H1 (cell line): ENCODE measurements at regions not wholly inside any gene's neighbourhood (a gene's known extent, or its start where the extent isn't known, plus 50 kb on each side); places are given as distances from the start of the nearest gene placed in this dataset.
A peak's percentile ranks its signal among the peaks of the same experiment; 100 is the strongest.

Source experiments
- CTCF ChIA-PET: fragments of 300-600 bp; sonication (Branson Sonifier 250); formaldehyde crosslinking; loops from one replicate; lab custom pipeline; 2021; ENCODE audit not compliant: partially characterized antibody; lab: Charles Lee
- POLR2A ChIA-PET: fragments of 300-600 bp; sonication (Branson Sonifier 250); formaldehyde crosslinking; loops from one replicate; lab custom pipeline; 2021; ENCODE audit warnings: inconsistent platforms; ENCODE audit not compliant: partially characterized antibody; lab: Charles Lee
- DNase-seq, 2 experiments: peaks; one replicate each; pipeline versions ENCODE4 v3.0.0 to v3.0.0-alpha.2; 2010 to 2022; ENCODE audit warnings: low spot score in 2 of 2, low read depth in 1 of 2, mixed read lengths in 1 of 2
- FAIRE-seq: peaks from 2 replicates; lab custom pipeline; 2011; peaks lifted over from hg19 to GRCh38; lab: Jason Lieb, UNC
- H2AFZ ChIP-seq: 2 replicates; pipeline ENCODE4 v1.8.1; 2012; ENCODE audit warnings: low read length, inconsistent platforms
- H2AK5ac ChIP-seq: 2 replicates; pipeline ENCODE4 v1.6.1; 2013; ENCODE audit warnings: low read depth, low read length
- H2BK120ac ChIP-seq: replicated peaks from 2 replicates; pipeline ENCODE3; 2013; ENCODE audit warnings: low read depth, low read length, inconsistent platforms
- H2BK12ac ChIP-seq: 2 replicates; pipeline ENCODE4 v1.6.1; 2013; ENCODE audit warnings: low read depth, low read length
- H2BK15ac ChIP-seq: 2 replicates; pipeline ENCODE4 v1.6.1; 2013; ENCODE audit warnings: low read length
- H2BK20ac ChIP-seq: 2 replicates; pipeline ENCODE4 v1.6.1; 2013; ENCODE audit warnings: low read length
- H2BK5ac ChIP-seq: 2 replicates; pipeline ENCODE4 v1.6.1; 2013; ENCODE audit warnings: low read depth, low read length
- H3K14ac ChIP-seq: 2 replicates; pipeline ENCODE4 v1.6.1; 2013; ENCODE audit warnings: inconsistent platforms; ENCODE audit not compliant: insufficient read length
- H3K18ac ChIP-seq: 2 replicates; pipeline ENCODE4 v1.6.1; 2013; ENCODE audit warnings: low read length; ENCODE audit errors: extremely low read depth
- H3K23ac ChIP-seq: 2 replicates; pipeline ENCODE4 v1.6.1; 2013; ENCODE audit warnings: inconsistent platforms; ENCODE audit not compliant: insufficient read length
- H3K23me2 ChIP-seq: 2 replicates; pipeline ENCODE4 v1.6.1; 2013; ENCODE audit warnings: low read depth, low read length
- H3K27ac ChIP-seq: 2 replicates; pipeline ENCODE4 v1.6.1; 2011; ENCODE audit warnings: low read depth, low read length, inconsistent platforms
- H3K27me3 ChIP-seq, 4 experiments: replicated peaks in 1 of 4; 1 replicate in 1 of 4; 2 replicates in 3 of 4; pipeline versions ENCODE4 v1.6.1 to v1.8.1; 2011 to 2013; ENCODE audit warnings: low read length in 3 of 4, mild to moderate bottlenecking in 3 of 4, inconsistent platforms in 2 of 4, mixed read lengths in 2 of 4, moderate library complexity in 1 of 4; ENCODE audit not compliant: control insufficient read depth in 3 of 4, insufficient read depth in 3 of 4; ENCODE audit errors: extremely low read depth in 1 of 4
- H3K36me3 ChIP-seq, 4 experiments: 2 replicates each; pipeline versions ENCODE4 v1.6.1 to v1.8.1; 2011 to 2013; ENCODE audit warnings: mild to moderate bottlenecking in 4 of 4, low read length in 3 of 4, moderate library complexity in 2 of 4, control low read depth in 1 of 4, inconsistent platforms in 1 of 4; ENCODE audit not compliant: insufficient read depth in 4 of 4, control insufficient read depth in 2 of 4
- H3K4ac ChIP-seq: replicated peaks from 2 replicates; pipeline ENCODE3; 2013; ENCODE audit warnings: low read length, low read depth, mixed read lengths, inconsistent platforms; ENCODE audit not compliant: insufficient read length
- H3K4me1 ChIP-seq, 4 experiments: replicated peaks in 1 of 4; 1 replicate in 1 of 4; 2 replicates in 3 of 4; pipeline versions ENCODE4 v1.6.1 to v1.8.1; 2011 to 2013; ENCODE audit warnings: low read length in 3 of 4, inconsistent platforms in 2 of 4, mixed read lengths in 1 of 4; ENCODE audit not compliant: insufficient read depth in 4 of 4, control insufficient read depth in 3 of 4
- H3K4me2 ChIP-seq, 2 experiments: 2 replicates each; pipeline versions ENCODE4 v1.6.1 to v1.8.1; 2011 to 2013; ENCODE audit warnings: low read depth in 2 of 2, low read length in 2 of 2, control low read depth in 1 of 2, inconsistent platforms in 1 of 2, mild to moderate bottlenecking in 1 of 2; ENCODE audit not compliant: insufficient read depth in 1 of 2
- H3K4me3 ChIP-seq, 4 experiments: fragments of 200-600, 300-600 bp in 1 of 4; sonication (generic), shearing (Covaris generic), sonication (Bioruptor Twin) in 1 of 4; 2 replicates each; pipeline versions ENCODE4 v1.5.1 to v1.8.1; 2011 to 2016; ENCODE audit warnings: low read length in 4 of 4, low read depth in 3 of 4, control low read depth in 2 of 4, inconsistent platforms in 2 of 4, mild to moderate bottlenecking in 2 of 4, mixed read lengths in 1 of 4, moderate library complexity in 1 of 4; ENCODE audit not compliant: insufficient read depth in 2 of 4; ENCODE audit errors: extremely low read depth in 1 of 4
- H3K56ac ChIP-seq: replicated peaks from 2 replicates; pipeline ENCODE3; 2013; ENCODE audit warnings: low read depth, mild to moderate bottlenecking, mixed read lengths, low read length, inconsistent platforms; ENCODE audit not compliant: insufficient read length
- H3K79me1 ChIP-seq: 2 replicates; pipeline ENCODE4 v1.6.1; 2013; ENCODE audit warnings: low read depth, low read length, control low read depth
- H3K79me2 ChIP-seq, 2 experiments: 2 replicates each; pipeline versions ENCODE4 v1.6.1 to v1.8.1; 2012 to 2013; ENCODE audit warnings: low read length in 2 of 2, mild to moderate bottlenecking in 2 of 2, inconsistent platforms in 1 of 2; ENCODE audit not compliant: insufficient read depth in 2 of 2, control insufficient read depth in 1 of 2
- H3K9ac ChIP-seq, 4 experiments: replicated peaks in 1 of 4; 1 replicate in 1 of 4; 2 replicates in 3 of 4; pipeline versions ENCODE4 v1.6.1 to v1.8.1; 2011 to 2013; ENCODE audit warnings: low read depth in 3 of 4, low read length in 3 of 4, control low read depth in 2 of 4, mild to moderate bottlenecking in 2 of 4, moderate library complexity in 2 of 4, inconsistent platforms in 1 of 4; ENCODE audit errors: extremely low read depth in 1 of 4
- H3K9me3 ChIP-seq, 2 experiments: 2 replicates each; pipeline versions ENCODE4 v1.6.1 to v1.8.1; 2012 to 2013; ENCODE audit warnings: mild to moderate bottlenecking in 2 of 2, moderate library complexity in 2 of 2, control low read depth in 1 of 2, inconsistent platforms in 1 of 2, low read depth in 1 of 2, low read length in 1 of 2, mixed read lengths in 1 of 2; ENCODE audit not compliant: insufficient read depth in 2 of 2
- H4K20me1 ChIP-seq, 2 experiments: replicated peaks in 1 of 2; 2 replicates each; pipeline versions ENCODE3 to v1.8.1; 2011 to 2013; ENCODE audit warnings: inconsistent platforms in 2 of 2, low read length in 2 of 2, mild to moderate bottlenecking in 1 of 2; ENCODE audit not compliant: insufficient read depth in 2 of 2, control insufficient read depth in 1 of 2
- H4K5ac ChIP-seq: 2 replicates; pipeline ENCODE4 v1.6.1; 2013; ENCODE audit warnings: low read length, low read depth, mixed read lengths, inconsistent platforms; ENCODE audit not compliant: insufficient read length
- H4K8ac ChIP-seq: 2 replicates; pipeline ENCODE4 v1.8.0; 2013; ENCODE audit warnings: mild to moderate bottlenecking, moderate library complexity, low read length, inconsistent platforms; ENCODE audit not compliant: insufficient read depth; ENCODE audit errors: extremely low read depth
- H4K91ac ChIP-seq: replicated peaks from 2 replicates; pipeline ENCODE3; 2013; ENCODE audit warnings: low read length, mixed read lengths, inconsistent platforms; ENCODE audit not compliant: insufficient read length
- EGR1 ChIP-seq: IDR thresholded peaks from 2 replicates; pipeline ENCODE4 v1.6.1; 2011; ENCODE audit warnings: low read depth, low read length, borderline replicate concordance
- NRF1 ChIP-seq: IDR thresholded peaks from 2 replicates; pipeline ENCODE4 v1.6.1; 2011; ENCODE audit warnings: mild to moderate bottlenecking, low read depth, low read length, improper control_type of control experiment
- TCF12 ChIP-seq: IDR thresholded peaks from 2 replicates; pipeline ENCODE4 v1.6.1; 2011; ENCODE audit warnings: low read depth, mild to moderate bottlenecking, low read length
- WGBS, 2 experiments: shearing (Covaris generic) in 1 of 2; methylation state at CpG; one replicate each; pipeline versions ENCODE4 v1.1.6 to v1.1.7; 2013 to 2015; ENCODE audit warnings: low lambda C conversion rate in 2 of 2, mixed read lengths in 2 of 2, inconsistent platforms in 1 of 2, low coverage in 1 of 2, missing lambda C conversion rate in 1 of 2; ENCODE audit not compliant: insufficient replicate concordance in 2 of 2, insufficient coverage in 1 of 2, insufficient read length in 1 of 2; ENCODE audit errors: extremely low coverage in 1 of 2, missing lambda C conversion rate in 1 of 2; 5-methylcytosine and 5-hydroxymethylcytosine counted together
- TF ChIP-seq, protein P1 (sequence below), 3 experiments: IDR thresholded peaks; 1 replicate in 2 of 3; 2 replicates in 1 of 3; pipeline versions ENCODE4 v1.5.1 to v1.6.1; 2011; ENCODE audit warnings: low read length in 3 of 3, mild to moderate bottlenecking in 3 of 3, inconsistent platforms in 2 of 3, low read depth in 1 of 3, moderate library complexity in 1 of 3; ENCODE audit not compliant: insufficient read depth in 1 of 3; ENCODE audit errors: control extremely low read depth in 1 of 3

DNA sequence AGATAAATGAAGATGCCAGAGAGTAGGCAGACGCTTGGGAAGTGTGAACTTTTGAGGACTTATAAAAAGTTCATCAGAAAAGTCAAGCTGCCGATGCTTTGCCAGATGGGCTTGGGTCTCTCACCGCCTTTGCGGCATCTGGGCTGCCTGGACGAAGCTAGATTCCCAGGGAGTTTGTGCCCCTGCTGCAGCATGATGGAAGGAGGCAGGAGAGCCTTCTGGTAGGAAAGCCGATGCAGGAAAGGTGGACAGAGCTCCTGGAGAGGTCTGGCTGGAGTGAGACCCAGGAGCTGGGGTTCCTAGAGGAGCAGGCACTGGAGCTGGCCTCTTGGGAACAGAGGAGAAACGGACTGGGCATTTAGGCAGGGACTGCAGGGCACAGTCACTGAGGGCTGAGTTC is 51.9 kb upstream of the ATP2B2 start:
- Histone ChIP-seq H3K4me1 (peaks cover 4 to 11% (median 7%) of the 10 kb centered on the region in 4 experiments; a peak in 5 of 7 replicates), H3K27me3 (no peaks in the 10 kb centered on the region), H3K79me2 (no peaks in the 10 kb centered on the region), H2BK5ac (no peak overlapping the region), H3K79me1 (no peaks in the 10 kb centered on the region), H3K27ac (no peak overlapping the region), H3K9me3 (no peaks in the 10 kb centered on the region), H4K20me1 (no peaks in the 10 kb centered on the region), H2BK12ac (no peak overlapping the region), H2BK120ac (no peak overlapping the region), H3K56ac (no peak overlapping the region), H2BK15ac (no peak overlapping the region), H4K91ac (no peak overlapping the region), H2AK5ac (no peak overlapping the region), H3K14ac (no peak overlapping the region), H2AFZ (no peak overlapping the region), H2BK20ac (no peak overlapping the region), H3K36me3 (no peaks in the 10 kb centered on the region), H3K23me2 (no peaks in the 10 kb centered on the region; the same call in 1 of the 2 replicates), H3K9ac (no peak overlapping the region), H3K18ac (no peak overlapping the region), H4K8ac (no peak overlapping the region), H3K4me2 (no peak overlapping the region), H3K23ac (no peak overlapping the region), H3K4ac (no peak overlapping the region), H3K4me3 (no peak overlapping the region), H4K5ac (no peak overlapping the region)
- ChIA-PET POLR2A (no interaction called here), CTCF (interaction anchor here (1.2 kb wide), 2 partner anchors 149 to 488 kb away, joined by 3 read pairs; no protein-coding TSS in a partner anchor)
- DNase-seq, result peak in 1 of 2 experiments; percentile 24
- WGBS, 2 experiments, result 86% methylated on average over 7 of the region's 7 CpGs; no CpG with 5 or more reads in 1 of the 2 experiments
- no peak for FAIRE-seq
- TF ChIP-seq EGR1 (no peak), NRF1 (no peak), TCF12 (no peak)
- TF ChIP-seq, protein P1, sequence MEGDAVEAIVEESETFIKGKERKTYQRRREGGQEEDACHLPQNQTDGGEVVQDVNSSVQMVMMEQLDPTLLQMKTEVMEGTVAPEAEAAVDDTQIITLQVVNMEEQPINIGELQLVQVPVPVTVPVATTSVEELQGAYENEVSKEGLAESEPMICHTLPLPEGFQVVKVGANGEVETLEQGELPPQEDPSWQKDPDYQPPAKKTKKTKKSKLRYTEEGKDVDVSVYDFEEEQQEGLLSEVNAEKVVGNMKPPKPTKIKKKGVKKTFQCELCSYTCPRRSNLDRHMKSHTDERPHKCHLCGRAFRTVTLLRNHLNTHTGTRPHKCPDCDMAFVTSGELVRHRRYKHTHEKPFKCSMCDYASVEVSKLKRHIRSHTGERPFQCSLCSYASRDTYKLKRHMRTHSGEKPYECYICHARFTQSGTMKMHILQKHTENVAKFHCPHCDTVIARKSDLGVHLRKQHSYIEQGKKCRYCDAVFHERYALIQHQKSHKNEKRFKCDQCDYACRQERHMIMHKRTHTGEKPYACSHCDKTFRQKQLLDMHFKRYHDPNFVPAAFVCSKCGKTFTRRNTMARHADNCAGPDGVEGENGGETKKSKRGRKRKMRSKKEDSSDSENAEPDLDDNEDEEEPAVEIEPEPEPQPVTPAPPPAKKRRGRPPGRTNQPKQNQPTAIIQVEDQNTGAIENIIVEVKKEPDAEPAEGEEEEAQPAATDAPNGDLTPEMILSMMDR (IDR thresholded peaks at IDR 0.05; ENCODE audit: control extremely low read depth in 1 of 3, insufficient read depth in 1 of 3, low read depth in 1 of 3, low read length in 3 of 3), result no peak
